ENCODE measurements at regions not wholly inside any gene's neighbourhood (a gene's known extent, or its start where the extent isn't known, plus 50 kb on each side); places are given as distances from the start of the nearest gene placed in this dataset.
A peak's percentile ranks its signal among the peaks of the same experiment; 100 is the strongest.
"Not testable (repeated sequence)": the region's sequence is repeated elsewhere in the genome, so short reads cannot be mapped to it uniquely, and the experiment has no call there.

GRCh38 chr4:140233791-140234696, 80.1 kb upstream of the MAML3 start:
- Mint-ChIP-seq H3K4me1 (peaks cover 28% of the 10 kb centered on the region), H3K9me3 (peaks cover 4% of the 10 kb centered on the region), H3K27ac (peak overlapping the region; percentile 95), H3K4me3 (peak overlapping the region; percentile 77), H3K27me3 (peaks cover 4% of the 10 kb centered on the region), H3K36me3 (ENCODE audit: low read depth) (no peaks in the 10 kb centered on the region)
- DNase-seq: peak; percentile 66
- intact Hi-C loops (cut with micrococcal nuclease): loop anchor here (1.0 to 2.0 kb wide), 3 partner anchors 15 to 284 kb away; no protein-coding TSS in a partner anchor

- no peak for DNase-seq
- Mint-ChIP-seq H3K4me1 (peaks cover 15% of the 10 kb centered on the region), H3K27ac (no peak overlapping the region), H3K9me3 (peaks cover 4% of the 10 kb centered on the region), H3K27me3 (peaks cover 13% of the 10 kb centered on the region), H3K36me3 (ENCODE audit: low read depth) (no peaks in the 10 kb centered on the region), H3K4me3 (no peak overlapping the region)
- intact Hi-C loops (cut with micrococcal nuclease): no loop called here
Measured at GRCh38 chr4:140229881-140230280, 75.9 kb upstream of the MAML3 start.

- intact Hi-C loops (cut with micrococcal nuclease): no loop called here
- no peak overlapping the region for H3K4me3 Mint-ChIP-seq
- H3K27me3 Mint-ChIP-seq: peaks cover 13% of the 10 kb centered on the region
- no peaks in the 10 kb centered on the region for H3K4me1 Mint-ChIP-seq
- no peak for DNase-seq
- H3K27ac Mint-ChIP-seq: no peak overlapping the region
- peaks cover 4% of the 10 kb centered on the region for H3K9me3 Mint-ChIP-seq
- no peaks in the 10 kb centered on the region for H3K36me3 Mint-ChIP-seq (ENCODE audit: low read depth)
Measured at GRCh38 chr4:140227286-140227685, 73.3 kb upstream of the MAML3 start.

- no peaks in the 10 kb centered on the region for H3K9me3 Mint-ChIP-seq
Measured at GRCh38 chr4:140223056-140223810, 69.2 kb upstream of the MAML3 start.

GRCh38 chr4:140222171-140222570, 68.2 kb upstream of the MAML3 start:
- Mint-ChIP-seq H3K9me3 (no peaks in the 10 kb centered on the region), H3K36me3 (ENCODE audit: low read depth) (no peaks in the 10 kb centered on the region), H3K4me3 (no peak overlapping the region), H3K27ac (no peak overlapping the region), H3K4me1 (no peaks in the 10 kb centered on the region), H3K27me3 (peaks cover 21% of the 10 kb centered on the region)
- intact Hi-C loops (cut with micrococcal nuclease): no loop called here
- DNase-seq: peak; percentile 30

More at GRCh38 chr4:140223056-140223810, 69.2 kb upstream of the MAML3 start:
- peak; percentile 43 for DNase-seq
- peaks cover 24% of the 10 kb centered on the region for H3K27me3 Mint-ChIP-seq
- H3K4me3 Mint-ChIP-seq: no peak overlapping the region
- intact Hi-C loops (cut with micrococcal nuclease): no loop called here
- H3K36me3 Mint-ChIP-seq (ENCODE audit: low read depth): no peaks in the 10 kb centered on the region
- no peak overlapping the region for H3K27ac Mint-ChIP-seq
- no peaks in the 10 kb centered on the region for H3K4me1 Mint-ChIP-seq

GRCh38 chr4:140220058-140220457, 66.1 kb upstream of the MAML3 start:
- peak; percentile 43 for DNase-seq
- intact Hi-C loops (cut with micrococcal nuclease): no loop called here
- Mint-ChIP-seq H3K36me3 (ENCODE audit: low read depth) (no peaks in the 10 kb centered on the region), H3K9me3 (no peaks in the 10 kb centered on the region), H3K4me3 (no peak overlapping the region), H3K4me1 (no peaks in the 10 kb centered on the region), H3K27me3 (peaks cover 15% of the 10 kb centered on the region), H3K27ac (no peak overlapping the region)

- no peaks in the 10 kb centered on the region for H3K9me3 Mint-ChIP-seq
- peaks cover 20% of the 10 kb centered on the region for H3K27me3 Mint-ChIP-seq
- DNase-seq: peak; percentile 27
- H3K27ac Mint-ChIP-seq: no peak overlapping the region
- no peak overlapping the region for H3K4me3 Mint-ChIP-seq
- no peaks in the 10 kb centered on the region for H3K36me3 Mint-ChIP-seq (ENCODE audit: low read depth)
- no peaks in the 10 kb centered on the region for H3K4me1 Mint-ChIP-seq
- intact Hi-C loops (cut with micrococcal nuclease): no loop called here
Measured at GRCh38 chr4:140219567-140219966, 65.6 kb upstream of the MAML3 start.

GRCh38 chr4:140219070-140219469, 65.1 kb upstream of the MAML3 start:
- H3K36me3 Mint-ChIP-seq (ENCODE audit: low read depth); H3K9me3 Mint-ChIP-seq; H3K27ac Mint-ChIP-seq; H3K4me1 Mint-ChIP-seq; intact Hi-C loops (cut with micrococcal nuclease); H3K4me3 Mint-ChIP-seq: not testable (repeated sequence)
- peaks cover 21% of the 10 kb centered on the region for H3K27me3 Mint-ChIP-seq
- DNase-seq: peak; percentile 33

GRCh38 chr4:140213749-140214148, 59.8 kb upstream of the MAML3 start:
- Mint-ChIP-seq H3K4me1 (no peaks in the 10 kb centered on the region), H3K4me3 (no peak overlapping the region), H3K9me3 (no peaks in the 10 kb centered on the region), H3K36me3 (ENCODE audit: low read depth) (no peaks in the 10 kb centered on the region), H3K27me3 (peaks cover 21% of the 10 kb centered on the region), H3K27ac (no peak overlapping the region)
- DNase-seq: peak; percentile 21
- intact Hi-C loops (cut with micrococcal nuclease): no loop called here

GRCh38 chr4:140213116-140213515, 59.1 kb upstream of the MAML3 start:
- intact Hi-C loops (cut with micrococcal nuclease): no loop called here
- DNase-seq: no peak
- Mint-ChIP-seq H3K36me3 (ENCODE audit: low read depth) (no peaks in the 10 kb centered on the region), H3K27ac (no peak overlapping the region), H3K4me3 (no peak overlapping the region), H3K4me1 (no peaks in the 10 kb centered on the region), H3K27me3 (peaks cover 25% of the 10 kb centered on the region), H3K9me3 (no peaks in the 10 kb centered on the region)

- DNase-seq: no peak
- Mint-ChIP-seq H3K9me3 (no peaks in the 10 kb centered on the region), H3K36me3 (ENCODE audit: low read depth) (no peaks in the 10 kb centered on the region), H3K4me3 (no peak overlapping the region), H3K27ac (no peak overlapping the region), H3K4me1 (no peaks in the 10 kb centered on the region), H3K27me3 (peaks cover 29% of the 10 kb centered on the region)
- intact Hi-C loops (cut with micrococcal nuclease): no loop called here
Measured at GRCh38 chr4:140212646-140213045, 58.7 kb upstream of the MAML3 start.

GRCh38 chr4:140212194-140212593, 58.2 kb upstream of the MAML3 start:
- peaks cover 33% of the 10 kb centered on the region for H3K27me3 Mint-ChIP-seq
- H3K36me3 Mint-ChIP-seq (ENCODE audit: low read depth): no peaks in the 10 kb centered on the region
- H3K4me1 Mint-ChIP-seq: no peaks in the 10 kb centered on the region
- intact Hi-C loops (cut with micrococcal nuclease): no loop called here
- H3K4me3 Mint-ChIP-seq: no peak overlapping the region
- H3K9me3 Mint-ChIP-seq: no peaks in the 10 kb centered on the region
- DNase-seq: peak; percentile 26
- no peak overlapping the region for H3K27ac Mint-ChIP-seq

- Mint-ChIP-seq H3K27me3 (peaks cover 33% of the 10 kb centered on the region), H3K4me3 (no peak overlapping the region), H3K27ac (no peak overlapping the region), H3K36me3 (ENCODE audit: low read depth) (no peaks in the 10 kb centered on the region), H3K9me3 (no peaks in the 10 kb centered on the region), H3K4me1 (no peaks in the 10 kb centered on the region)
- DNase-seq: peak; percentile 30
- intact Hi-C loops (cut with micrococcal nuclease): no loop called here
Measured at GRCh38 chr4:140211693-140212092, 57.7 kb upstream of the MAML3 start.

GRCh38 chr4:140211161-140211560, 57.2 kb upstream of the MAML3 start:
- Mint-ChIP-seq H3K9me3 (no peaks in the 10 kb centered on the region), H3K4me1 (no peaks in the 10 kb centered on the region), H3K36me3 (ENCODE audit: low read depth) (no peaks in the 10 kb centered on the region), H3K27ac (no peak overlapping the region), H3K27me3 (peaks cover 33% of the 10 kb centered on the region), H3K4me3 (no peak overlapping the region)
- peak; percentile 33 for DNase-seq
- intact Hi-C loops (cut with micrococcal nuclease): no loop called here
